Liver (tissue), 3 donors: ENCODE measurements at regions not wholly inside any gene's neighbourhood (a gene's known extent, or its start where the extent isn't known, plus 50 kb on each side); places are given as distances from the start of the nearest gene placed in this dataset.

Experiments
- EGR1 ChIP-seq, 2 donors: IDR thresholded peaks; 2 replicates each; pipeline ENCODE4 v1.6.1; 2016 to 2018; ENCODE audit warnings: antibody characterized with exemption in 2 of 2, low read depth in 2 of 2
- GABPA ChIP-seq, 2 donors: IDR thresholded peaks in 1 of 2; conservative IDR thresholded peaks in 1 of 2; 2 replicates each; pipeline ENCODE4 v1.6.1; 2016; ENCODE audit warnings: antibody characterized with exemption in 2 of 2, mild to moderate bottlenecking in 1 of 2, moderate library complexity in 1 of 2
- JUND ChIP-seq, 2 donors: IDR thresholded peaks; 2 replicates each; pipeline ENCODE4 v1.6.1; 2016; ENCODE audit warnings: antibody characterized with exemption in 2 of 2
- SP1 ChIP-seq: IDR thresholded peaks from 2 replicates; pipeline ENCODE4 v1.6.1; 2018; ENCODE audit warnings: antibody characterized with exemption, mild to moderate bottlenecking
- TAF1 ChIP-seq: conservative IDR thresholded peaks from 2 replicates; pipeline ENCODE4 v1.6.1; 2016; ENCODE audit warnings: antibody characterized with exemption, mild to moderate bottlenecking
- YY1 ChIP-seq: IDR thresholded peaks from 2 replicates; pipeline ENCODE4 v1.6.1; 2016; ENCODE audit warnings: antibody characterized with exemption, mild to moderate bottlenecking
- TF ChIP-seq, protein P1 (sequence below): IDR thresholded peaks from 2 replicates; pipeline ENCODE4 v1.6.1; 2016; ENCODE audit warnings: antibody characterized with exemption
- TF ChIP-seq, protein P2 (sequence below): IDR thresholded peaks from 2 replicates; pipeline ENCODE4 v1.6.1; 2016; ENCODE audit warnings: antibody characterized with exemption, mild to moderate bottlenecking
- TF ChIP-seq, protein P3 (sequence below): fragments of 150-350 bp; IDR thresholded peaks from 2 replicates; pipeline ENCODE4 v1.5.1; 2017; ENCODE audit warnings: improper control_type of control experiment, low read depth, low read length; ENCODE audit not compliant: missing input control
- TF ChIP-seq, protein P4 (sequence below): IDR thresholded peaks from 2 replicates; pipeline ENCODE4 v1.6.1; 2016; ENCODE audit warnings: antibody characterized with exemption
- donor health status: healthy.
- donor health status: healthy.

DNA sequence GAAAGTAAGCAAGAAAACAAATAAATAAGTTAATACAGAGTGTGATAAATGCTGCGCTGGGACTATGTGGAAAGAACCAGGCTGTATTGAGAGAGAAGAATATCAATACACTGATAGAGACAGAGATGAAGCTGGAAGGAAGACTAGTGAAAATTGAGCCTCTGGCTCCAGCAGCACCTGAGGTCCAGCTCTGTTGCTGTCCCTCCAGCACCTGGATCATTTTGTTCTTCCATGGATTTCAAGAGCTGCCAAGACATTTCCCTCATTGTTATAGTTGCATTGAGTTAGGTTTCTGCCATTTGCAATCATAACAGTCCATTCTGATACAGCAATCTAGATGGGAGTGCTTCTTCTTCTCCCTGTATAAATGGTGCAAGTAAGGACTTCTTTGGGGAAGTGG lies 242.7 kb upstream of the FGGY start:
- TF ChIP-seq, protein P1, sequence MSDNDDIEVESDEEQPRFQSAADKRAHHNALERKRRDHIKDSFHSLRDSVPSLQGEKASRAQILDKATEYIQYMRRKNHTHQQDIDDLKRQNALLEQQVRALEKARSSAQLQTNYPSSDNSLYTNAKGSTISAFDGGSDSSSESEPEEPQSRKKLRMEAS: no peak
- TF ChIP-seq, protein P2, sequence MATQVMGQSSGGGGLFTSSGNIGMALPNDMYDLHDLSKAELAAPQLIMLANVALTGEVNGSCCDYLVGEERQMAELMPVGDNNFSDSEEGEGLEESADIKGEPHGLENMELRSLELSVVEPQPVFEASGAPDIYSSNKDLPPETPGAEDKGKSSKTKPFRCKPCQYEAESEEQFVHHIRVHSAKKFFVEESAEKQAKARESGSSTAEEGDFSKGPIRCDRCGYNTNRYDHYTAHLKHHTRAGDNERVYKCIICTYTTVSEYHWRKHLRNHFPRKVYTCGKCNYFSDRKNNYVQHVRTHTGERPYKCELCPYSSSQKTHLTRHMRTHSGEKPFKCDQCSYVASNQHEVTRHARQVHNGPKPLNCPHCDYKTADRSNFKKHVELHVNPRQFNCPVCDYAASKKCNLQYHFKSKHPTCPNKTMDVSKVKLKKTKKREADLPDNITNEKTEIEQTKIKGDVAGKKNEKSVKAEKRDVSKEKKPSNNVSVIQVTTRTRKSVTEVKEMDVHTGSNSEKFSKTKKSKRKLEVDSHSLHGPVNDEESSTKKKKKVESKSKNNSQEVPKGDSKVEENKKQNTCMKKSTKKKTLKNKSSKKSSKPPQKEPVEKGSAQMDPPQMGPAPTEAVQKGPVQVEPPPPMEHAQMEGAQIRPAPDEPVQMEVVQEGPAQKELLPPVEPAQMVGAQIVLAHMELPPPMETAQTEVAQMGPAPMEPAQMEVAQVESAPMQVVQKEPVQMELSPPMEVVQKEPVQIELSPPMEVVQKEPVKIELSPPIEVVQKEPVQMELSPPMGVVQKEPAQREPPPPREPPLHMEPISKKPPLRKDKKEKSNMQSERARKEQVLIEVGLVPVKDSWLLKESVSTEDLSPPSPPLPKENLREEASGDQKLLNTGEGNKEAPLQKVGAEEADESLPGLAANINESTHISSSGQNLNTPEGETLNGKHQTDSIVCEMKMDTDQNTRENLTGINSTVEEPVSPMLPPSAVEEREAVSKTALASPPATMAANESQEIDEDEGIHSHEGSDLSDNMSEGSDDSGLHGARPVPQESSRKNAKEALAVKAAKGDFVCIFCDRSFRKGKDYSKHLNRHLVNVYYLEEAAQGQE: no peak
- TF ChIP-seq, protein P3, sequence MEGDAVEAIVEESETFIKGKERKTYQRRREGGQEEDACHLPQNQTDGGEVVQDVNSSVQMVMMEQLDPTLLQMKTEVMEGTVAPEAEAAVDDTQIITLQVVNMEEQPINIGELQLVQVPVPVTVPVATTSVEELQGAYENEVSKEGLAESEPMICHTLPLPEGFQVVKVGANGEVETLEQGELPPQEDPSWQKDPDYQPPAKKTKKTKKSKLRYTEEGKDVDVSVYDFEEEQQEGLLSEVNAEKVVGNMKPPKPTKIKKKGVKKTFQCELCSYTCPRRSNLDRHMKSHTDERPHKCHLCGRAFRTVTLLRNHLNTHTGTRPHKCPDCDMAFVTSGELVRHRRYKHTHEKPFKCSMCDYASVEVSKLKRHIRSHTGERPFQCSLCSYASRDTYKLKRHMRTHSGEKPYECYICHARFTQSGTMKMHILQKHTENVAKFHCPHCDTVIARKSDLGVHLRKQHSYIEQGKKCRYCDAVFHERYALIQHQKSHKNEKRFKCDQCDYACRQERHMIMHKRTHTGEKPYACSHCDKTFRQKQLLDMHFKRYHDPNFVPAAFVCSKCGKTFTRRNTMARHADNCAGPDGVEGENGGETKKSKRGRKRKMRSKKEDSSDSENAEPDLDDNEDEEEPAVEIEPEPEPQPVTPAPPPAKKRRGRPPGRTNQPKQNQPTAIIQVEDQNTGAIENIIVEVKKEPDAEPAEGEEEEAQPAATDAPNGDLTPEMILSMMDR: no peak
- TF ChIP-seq TAF1: no peak
- TF ChIP-seq SP1: no peak
- TF ChIP-seq JUND (IDR thresholded peaks at IDR 0.05): no peak
- no peak for TF ChIP-seq GABPA (IDR thresholded peaks at IDR 0.05 in 1 of 2, conservative IDR thresholded peaks at IDR 0.05 in 1 of 2)
- TF ChIP-seq EGR1 (IDR thresholded peaks at IDR 0.05; ENCODE audit: low read depth in 2 of 2): no peak
- TF ChIP-seq, protein P4, sequence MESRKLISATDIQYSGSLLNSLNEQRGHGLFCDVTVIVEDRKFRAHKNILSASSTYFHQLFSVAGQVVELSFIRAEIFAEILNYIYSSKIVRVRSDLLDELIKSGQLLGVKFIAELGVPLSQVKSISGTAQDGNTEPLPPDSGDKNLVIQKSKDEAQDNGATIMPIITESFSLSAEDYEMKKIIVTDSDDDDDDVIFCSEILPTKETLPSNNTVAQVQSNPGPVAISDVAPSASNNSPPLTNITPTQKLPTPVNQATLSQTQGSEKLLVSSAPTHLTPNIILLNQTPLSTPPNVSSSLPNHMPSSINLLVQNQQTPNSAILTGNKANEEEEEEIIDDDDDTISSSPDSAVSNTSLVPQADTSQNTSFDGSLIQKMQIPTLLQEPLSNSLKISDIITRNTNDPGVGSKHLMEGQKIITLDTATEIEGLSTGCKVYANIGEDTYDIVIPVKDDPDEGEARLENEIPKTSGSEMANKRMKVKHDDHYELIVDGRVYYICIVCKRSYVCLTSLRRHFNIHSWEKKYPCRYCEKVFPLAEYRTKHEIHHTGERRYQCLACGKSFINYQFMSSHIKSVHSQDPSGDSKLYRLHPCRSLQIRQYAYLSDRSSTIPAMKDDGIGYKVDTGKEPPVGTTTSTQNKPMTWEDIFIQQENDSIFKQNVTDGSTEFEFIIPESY: no peak
- TF ChIP-seq YY1: no peak
